Tibial nerve (tissue), 1 donor: ENCODE measurements at regions not wholly inside any gene's neighbourhood (a gene's known extent, or its start where the extent isn't known, plus 50 kb on each side); places are given as distances from the start of the nearest gene placed in this dataset. TPM values are rescaled to one million over a fixed set of nuclear protein-coding genes. Genes with fewer than 3 reads are reported as not detected.

Experiments
- small RNA-seq: library from RNA; depleted of rRNA; stranded (forward); fragments of <200 nt; gene quantifications from one replicate; pipeline ENCODE3, GENCODE V24; 2016

Small RNA genes in the stretch of these regions (small RNA-seq; reads per million reads assigned to genes)
- gene AL627309.7, result not detected
- gene MIR6859-1, result not detected
- not detected for gene MIR6859-2
- gene RNU6-1100P, result not detected
